ENCODE measurements at regions not wholly inside any gene's neighbourhood (a gene's known extent, or its start where the extent isn't known, plus 50 kb on each side); places are given as distances from the start of the nearest gene placed in this dataset.

GRCh38 chr3:117721866-117722265, 1012.3 kb downstream of the TUSC7 start:
- no peak for DNase-seq
- Histone ChIP-seq H3K4me3 (no peak overlapping the region), H3K36me3 (no peaks in the 10 kb centered on the region), H3K27me3 (replicated peaks in 1 of 7) (no peaks in the 10 kb centered on the region), H3K4me1 (peaks cover 0 to 21% (median 8%) of the 10 kb centered on the region in 6 donors), H3K27ac (no peak overlapping the region), H3K9me3 (no peaks in the 10 kb centered on the region)
- intact Hi-C loops (cut with DNase I; ENCODE audit: low total_unique reads), result loop anchor here (10.0 kb wide), 1 partner anchor 697 kb away; no protein-coding TSS in a partner anchor
- 62 to 84% (median 75%) methylated on average over 2 of the region's 2 CpGs for WGBS, 5 donors
- TF ChIP-seq POLR2AphosphoS5 (IDR thresholded peaks at IDR 0.05) (no peak), CTCF (IDR thresholded peaks at IDR 0.05 in 8 of 11, conservative IDR thresholded peaks at IDR 0.05 in 3 of 11) (no peak), POLR2A (IDR thresholded peaks at IDR 0.05) (no peak)

DNA sequence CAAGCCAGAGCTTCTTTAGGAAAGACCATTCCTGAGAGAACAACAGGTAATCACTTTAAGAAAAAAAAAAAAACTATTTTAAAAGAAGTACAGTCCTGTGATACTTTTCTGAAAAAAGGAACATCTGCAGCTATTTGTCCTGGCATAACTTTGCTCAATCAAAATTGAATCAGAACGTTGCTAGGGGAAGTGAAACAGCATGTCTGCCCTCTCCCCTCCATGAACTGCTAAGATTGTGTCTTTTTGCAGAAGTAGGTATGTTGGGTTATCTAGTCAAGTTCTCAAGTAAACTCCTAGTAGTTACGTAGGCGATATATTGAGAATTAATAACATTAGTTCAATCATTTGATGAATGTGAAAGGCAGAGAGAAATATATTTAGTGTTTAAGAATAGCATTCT, 1013.3 kb downstream of the TUSC7 start:
- Histone ChIP-seq H3K27ac (no peak overlapping the region), H3K27me3 (replicated peaks in 1 of 7) (no peaks in the 10 kb centered on the region), H3K4me1 (peaks cover 0 to 21% (median 8%) of the 10 kb centered on the region in 6 donors), H3K36me3 (no peaks in the 10 kb centered on the region), H3K9me3 (no peaks in the 10 kb centered on the region), H3K4me3 (no peak overlapping the region)
- intact Hi-C loops (cut with DNase I; ENCODE audit: low total_unique reads), result loop anchor here (10.0 kb wide), 1 partner anchor 698 kb away; no protein-coding TSS in a partner anchor
- WGBS, 5 donors, result 53 to 65% (median 55%) methylated on average over 3 of the region's 3 CpGs
- DNase-seq, result no peak
- TF ChIP-seq POLR2A (IDR thresholded peaks at IDR 0.05), result no peak

GRCh38 chr3:117723825-117724224, 1014.2 kb downstream of the TUSC7 start:
- Histone ChIP-seq H3K9me3 (no peaks in the 10 kb centered on the region), H3K36me3 (no peaks in the 10 kb centered on the region), H3K4me1 (peaks cover 0 to 21% (median 8%) of the 10 kb centered on the region in 6 donors), H3K4me3 (no peak overlapping the region), H3K27ac (no peak overlapping the region), H3K27me3 (replicated peaks in 1 of 7) (no peaks in the 10 kb centered on the region)
- 88 to 99% (median 92%) methylated on average over 3 of the region's 3 CpGs for WGBS, 5 donors
- no peak for TF ChIP-seq CTCF (IDR thresholded peaks at IDR 0.05 in 8 of 11, conservative IDR thresholded peaks at IDR 0.05 in 3 of 11)
- no peak for TF ChIP-seq POLR2AphosphoS5 (IDR thresholded peaks at IDR 0.05)
- TF ChIP-seq POLR2A (IDR thresholded peaks at IDR 0.05), result no peak
- intact Hi-C loops (cut with DNase I; ENCODE audit: low total_unique reads), result loop anchor here (10.0 kb wide), 1 partner anchor 699 kb away; no protein-coding TSS in a partner anchor
- DNase-seq, result no peak

DNA sequence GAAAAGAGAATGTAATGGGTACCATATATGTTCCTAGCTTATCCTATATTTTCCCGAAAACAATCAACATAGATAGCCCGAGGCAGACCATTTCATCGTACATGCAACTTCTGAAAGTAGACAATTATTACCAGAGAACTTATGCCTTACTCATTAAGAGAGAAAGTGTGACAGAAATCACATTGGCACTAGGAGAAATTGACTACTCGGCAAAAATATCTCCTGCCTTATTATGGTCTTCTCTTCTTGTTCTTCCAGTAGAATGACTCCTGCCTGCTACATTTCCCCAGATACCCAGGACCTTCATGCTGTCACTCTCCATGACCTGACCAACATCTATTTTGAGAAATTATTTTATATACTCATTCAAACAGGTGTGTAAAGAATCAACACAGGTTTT, 1015.7 kb downstream of the TUSC7 start:
- Histone ChIP-seq H3K27me3 (replicated peaks in 1 of 7) (no peaks in the 10 kb centered on the region), H3K4me1 (peaks cover 0 to 21% (median 8%) of the 10 kb centered on the region in 6 donors), H3K27ac (no peak overlapping the region), H3K36me3 (no peaks in the 10 kb centered on the region), H3K4me3 (no peak overlapping the region), H3K9me3 (no peaks in the 10 kb centered on the region)
- intact Hi-C loops (cut with DNase I; ENCODE audit: low total_unique reads), result loop anchor here (10.0 kb wide), 1 partner anchor 701 kb away; no protein-coding TSS in a partner anchor
- no peak for TF ChIP-seq POLR2A (IDR thresholded peaks at IDR 0.05)
- TF ChIP-seq POLR2AphosphoS5 (IDR thresholded peaks at IDR 0.05), result no peak
- no peak for TF ChIP-seq CTCF (IDR thresholded peaks at IDR 0.05 in 8 of 11, conservative IDR thresholded peaks at IDR 0.05 in 3 of 11)
- WGBS, 5 donors, result 88 to 98% (median 92%) methylated on average over 4 of the region's 4 CpGs
- no peak for DNase-seq

GRCh38 chr3:117726776-117727175, 1017.2 kb downstream of the TUSC7 start:
- Histone ChIP-seq H3K27me3 (replicated peaks in 1 of 7) (no peaks in the 10 kb centered on the region), H3K36me3 (no peaks in the 10 kb centered on the region), H3K27ac (no peak overlapping the region), H3K4me3 (no peak overlapping the region), H3K4me1 (peaks cover 0 to 11% (median 5%) of the 10 kb centered on the region in 6 donors), H3K9me3 (no peaks in the 10 kb centered on the region)
- intact Hi-C loops (cut with DNase I; ENCODE audit: low total_unique reads), result loop anchor here (10.0 kb wide), 1 partner anchor 702 kb away; no protein-coding TSS in a partner anchor
- no peak for TF ChIP-seq POLR2A (IDR thresholded peaks at IDR 0.05)
- no peak for TF ChIP-seq CTCF (IDR thresholded peaks at IDR 0.05 in 8 of 11, conservative IDR thresholded peaks at IDR 0.05 in 3 of 11)
- TF ChIP-seq POLR2AphosphoS5 (IDR thresholded peaks at IDR 0.05), result no peak
- no peak for DNase-seq

All from spleen (tissue), 11 donors.